ENCODE measurements at regions not wholly inside any gene's neighbourhood (a gene's known extent, or its start where the extent isn't known, plus 50 kb on each side); places are given as distances from the start of the nearest gene placed in this dataset.
"Not testable (repeated sequence)": the region's sequence is repeated elsewhere in the genome, so short reads cannot be mapped to it uniquely, and the experiment has no call there.

DNA sequence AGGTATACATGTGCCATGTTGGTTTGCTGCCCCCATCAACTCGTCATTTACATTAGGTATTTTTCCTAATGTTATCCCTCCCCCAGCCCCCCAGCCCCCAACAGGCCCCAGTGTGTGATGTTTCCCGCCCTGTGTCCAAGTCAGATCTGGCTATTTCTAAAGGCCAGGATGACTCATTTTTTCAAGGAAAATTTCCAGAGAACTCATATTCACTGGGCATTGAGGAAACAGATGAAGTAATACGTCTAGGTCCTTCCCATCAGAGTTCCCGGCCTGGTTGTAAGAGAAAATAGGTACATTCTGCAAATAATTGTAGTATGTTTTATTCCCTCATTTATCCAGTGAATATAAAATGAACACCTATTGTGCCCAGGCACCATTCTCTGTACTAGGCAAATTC is 345.2 kb downstream of the BCL11B start:
- DNase-seq (ENCODE audit: insufficient read length, low spot score) = no peak
- FAIRE-seq = no peak
- no peak for TF ChIP-seq POLR2A (IDR thresholded peaks at IDR 0.05; ENCODE audit: low read depth, low read length)

DNA sequence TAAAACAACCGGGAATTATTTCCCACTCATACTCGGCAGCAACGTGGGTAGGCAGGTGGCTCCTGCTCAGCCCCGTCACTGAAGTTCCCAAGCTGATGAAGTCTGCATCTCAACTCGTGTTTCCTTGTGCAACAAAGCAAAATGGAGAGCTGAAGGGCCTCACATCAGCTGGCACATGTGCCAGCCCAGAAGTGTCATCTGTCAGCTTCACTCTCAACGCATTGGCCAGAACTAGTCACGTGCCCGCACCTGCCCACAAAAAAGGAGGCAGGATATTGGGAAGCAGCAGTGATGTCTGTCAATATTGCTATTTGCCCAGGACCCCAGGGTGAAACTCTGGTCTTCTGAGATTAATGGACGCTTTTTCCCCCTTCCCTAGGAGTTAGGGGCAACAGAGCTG is 344.0 kb downstream of the BCL11B start:
- no peak for FAIRE-seq
- no peak for TF ChIP-seq POLR2A (IDR thresholded peaks at IDR 0.05; ENCODE audit: low read depth, low read length)
- no peak for DNase-seq (ENCODE audit: insufficient read length, low spot score)

DNA sequence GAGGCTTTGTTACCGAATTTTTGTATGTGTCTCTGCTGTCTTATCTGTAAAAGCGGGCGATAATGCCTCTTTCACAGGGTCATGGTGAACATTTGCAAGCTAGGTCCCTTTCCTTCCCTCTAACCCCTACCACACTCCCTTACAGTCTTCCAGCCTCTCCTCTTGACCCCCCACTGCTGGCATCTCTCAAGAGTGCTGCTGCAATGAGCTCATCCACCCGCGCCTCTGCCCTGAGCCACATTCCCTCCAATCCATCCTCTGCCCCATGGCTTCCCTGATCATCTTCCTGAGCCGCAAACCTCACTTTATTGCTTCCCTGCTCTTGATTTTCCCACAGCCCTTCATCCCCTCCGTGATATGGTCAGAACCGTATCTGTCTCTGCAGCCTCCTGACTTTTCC is 343.6 kb downstream of the BCL11B start:
- FAIRE-seq (no peak), DNase-seq (ENCODE audit: insufficient read length, low spot score) (no peak)
- no peak for TF ChIP-seq POLR2A (IDR thresholded peaks at IDR 0.05; ENCODE audit: low read depth, low read length)

DNA sequence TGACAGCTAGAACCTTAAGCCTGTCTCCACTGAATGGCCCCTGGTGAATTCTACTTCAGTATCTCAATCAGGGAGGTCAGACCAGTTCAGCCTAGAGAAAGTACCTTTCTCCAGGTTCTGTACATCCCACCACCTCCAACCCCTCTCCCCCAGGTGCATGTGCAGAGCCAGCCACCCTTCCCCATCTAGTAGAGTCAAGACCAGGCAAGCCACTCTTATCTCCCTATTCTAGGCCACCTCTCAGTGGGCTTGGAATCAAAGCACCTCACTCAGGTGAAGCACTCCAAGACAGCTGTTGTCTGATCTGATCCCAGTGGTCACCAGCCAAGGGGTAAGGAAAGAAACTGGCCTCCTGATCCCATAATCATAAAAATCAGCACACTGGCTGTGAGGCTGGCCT is 340.9 kb downstream of the BCL11B start:
- TF ChIP-seq POLR2A (IDR thresholded peaks at IDR 0.05; ENCODE audit: low read depth, low read length) = no peak
- FAIRE-seq (no peak), DNase-seq (ENCODE audit: insufficient read length, low spot score) (no peak)

GRCh38 chr14:98931911-98932310 is 340.1 kb downstream of the BCL11B start:
- no peak for DNase-seq (ENCODE audit: insufficient read length, low spot score)
- no peak for FAIRE-seq
- TF ChIP-seq POLR2A (IDR thresholded peaks at IDR 0.05; ENCODE audit: low read depth, low read length) = no peak

- DNase-seq (ENCODE audit: insufficient read length, low spot score) (no peak), FAIRE-seq (no peak)
- no peak for TF ChIP-seq POLR2A (IDR thresholded peaks at IDR 0.05; ENCODE audit: low read depth, low read length)
Measured at GRCh38 chr14:98932431-98933325, 339.3 kb downstream of the BCL11B start.

DNA sequence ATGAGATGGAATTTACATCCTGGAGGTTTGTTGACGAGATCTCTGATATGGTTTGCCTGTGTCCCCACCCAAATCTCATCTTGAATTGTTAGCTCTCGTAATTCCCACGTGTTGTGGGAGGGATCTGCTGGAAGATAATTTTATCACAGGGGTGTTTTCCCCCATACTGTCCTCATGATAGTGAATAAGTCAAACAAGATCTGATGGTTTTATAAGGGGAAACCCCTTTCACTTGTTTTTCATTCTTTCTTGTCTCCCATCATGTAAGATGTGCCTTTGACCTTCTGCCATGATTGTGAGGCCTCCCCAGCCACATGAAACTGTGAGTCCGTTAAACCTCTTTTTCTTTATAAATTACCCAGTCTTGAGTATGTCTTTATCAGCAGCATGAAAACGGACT is 337.4 kb downstream of the BCL11B start:
- FAIRE-seq; DNase-seq (ENCODE audit: insufficient read length, low spot score): not testable (repeated sequence)

GRCh38 chr14:98935921-98936320 is 336.1 kb downstream of the BCL11B start:
- no peak for TF ChIP-seq POLR2A (IDR thresholded peaks at IDR 0.05; ENCODE audit: low read depth, low read length)
- FAIRE-seq = no peak
- no peak for DNase-seq (ENCODE audit: insufficient read length, low spot score)

- DNase-seq (ENCODE audit: insufficient read length, low spot score) (no peak), FAIRE-seq (no peak)
- TF ChIP-seq POLR2A (IDR thresholded peaks at IDR 0.05; ENCODE audit: low read depth, low read length) = no peak
Measured at GRCh38 chr14:98937021-98937420, 335.0 kb downstream of the BCL11B start.

GRCh38 chr14:98937712-98938505 is 334.1 kb downstream of the BCL11B start:
- FAIRE-seq (no peak), DNase-seq (ENCODE audit: insufficient read length, low spot score) (no peak)
- no peak for TF ChIP-seq POLR2A (IDR thresholded peaks at IDR 0.05; ENCODE audit: low read depth, low read length)

- FAIRE-seq (no peak), DNase-seq (ENCODE audit: insufficient read length, low spot score) (no peak)
- no peak for TF ChIP-seq POLR2A (IDR thresholded peaks at IDR 0.05; ENCODE audit: low read depth, low read length)
Measured at GRCh38 chr14:98940693-98941437, 331.1 kb downstream of the BCL11B start.

DNA sequence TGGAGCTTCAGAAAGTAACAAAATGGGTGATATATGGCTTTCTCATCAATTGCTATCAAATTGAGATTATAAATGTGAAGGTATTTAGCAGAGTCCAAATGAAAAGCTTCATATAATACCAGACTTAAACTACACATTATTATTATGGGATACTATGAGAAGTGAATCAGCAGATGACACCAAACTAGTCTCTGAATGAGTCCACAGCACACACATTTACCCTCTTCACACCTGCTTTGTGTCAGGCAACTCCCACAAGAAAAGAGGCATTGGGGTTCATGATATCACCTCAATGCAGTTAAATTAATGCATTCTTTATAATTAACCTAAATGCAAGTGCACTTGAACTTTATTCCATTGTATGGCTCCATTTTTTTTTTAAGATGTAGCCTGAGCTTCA is 330.5 kb downstream of the BCL11B start:
- no peak for TF ChIP-seq POLR2A (IDR thresholded peaks at IDR 0.05; ENCODE audit: low read depth, low read length)
- FAIRE-seq (no peak), DNase-seq (ENCODE audit: insufficient read length, low spot score) (no peak)

DNA sequence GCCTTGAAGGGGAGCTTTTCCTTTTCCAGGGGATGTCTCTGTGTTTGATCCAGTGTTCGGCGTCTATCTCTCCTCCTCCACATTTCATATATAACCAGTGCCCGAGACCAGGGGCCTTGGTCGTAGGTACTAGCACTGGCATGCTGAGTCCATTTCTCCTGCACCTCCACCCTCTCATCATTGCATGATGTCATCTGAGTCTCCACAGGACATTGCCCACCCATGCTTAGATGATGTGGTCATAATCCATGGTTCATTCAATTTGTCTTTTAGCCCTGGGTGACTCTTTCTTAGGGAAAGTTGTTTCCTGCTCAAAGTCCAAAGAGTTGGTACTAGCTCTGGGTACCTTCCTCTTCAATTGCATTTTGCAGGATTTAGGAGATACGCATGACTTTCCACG is 328.1 kb downstream of the BCL11B start:
- FAIRE-seq = no peak
- DNase-seq (ENCODE audit: insufficient read length, low spot score) = no peak
- no peak for TF ChIP-seq POLR2A (IDR thresholded peaks at IDR 0.05; ENCODE audit: low read depth, low read length)

GRCh38 chr14:98944989-98945388 is 327.0 kb downstream of the BCL11B start:
- FAIRE-seq (no peak), DNase-seq (ENCODE audit: insufficient read length, low spot score) (no peak)
- TF ChIP-seq POLR2A (IDR thresholded peaks at IDR 0.05; ENCODE audit: low read depth, low read length) = no peak

Data from H54 (cell line).